22Rv1 (cell line): ENCODE measurements at regions not wholly inside any gene's neighbourhood (a gene's known extent, or its start where the extent isn't known, plus 50 kb on each side); places are given as distances from the start of the nearest gene placed in this dataset.

Source experiments
- H3K27ac ChIP-seq: fragments of 450-650 bp; 2 replicates; pipeline ENCODE4 v1.5.1; 2017
- CTCF ChIP-seq: fragments of 450-650 bp; IDR thresholded peaks from 2 replicates; pipeline ENCODE4 v1.5.1; 2017; ENCODE audit warnings: mild to moderate bottlenecking
- ZFX ChIP-seq: fragments of 450-650 bp; IDR thresholded peaks from 2 replicates; pipeline ENCODE4 v1.6.1; 2017; ENCODE audit warnings: antibody characterized with exemption, borderline replicate concordance

- TF ChIP-seq ZFX (no peak), CTCF (no peak)
- no peak overlapping the region for H3K27ac ChIP-seq
These were observed 475.6 kb downstream of the TDRD15 start for GRCh38 chr2:21599417-21599816.

GRCh38 chr2:21602789-21603188, 479.0 kb downstream of the TDRD15 start:
- no peak for TF ChIP-seq CTCF
- TF ChIP-seq ZFX, result no peak
- H3K27ac ChIP-seq, result no peak overlapping the region

- TF ChIP-seq ZFX (no peak), CTCF (no peak)
- H3K27ac ChIP-seq, result no peak overlapping the region
These were observed 483.8 kb downstream of the TDRD15 start for GRCh38 chr2:21607572-21607971.

DNA sequence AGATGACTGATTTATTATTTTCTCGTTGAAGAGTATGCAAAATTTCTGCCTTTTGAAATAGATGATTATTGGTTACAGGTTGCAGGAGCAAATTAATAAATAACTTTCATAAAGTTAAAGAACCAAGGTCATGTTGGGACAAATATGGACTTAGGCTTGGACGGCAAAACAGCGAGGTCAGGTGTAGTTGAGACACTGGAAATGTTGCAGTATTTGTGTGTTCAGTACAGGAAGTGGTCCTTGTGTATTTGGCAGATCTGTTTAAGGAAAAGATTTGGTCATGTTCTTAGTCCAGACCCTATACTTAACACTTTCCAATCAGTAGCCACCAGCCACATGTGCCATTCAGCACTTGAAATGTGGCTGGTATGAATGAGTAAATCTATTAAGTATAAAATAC, 486.5 kb downstream of the TDRD15 start:
- no peak overlapping the region for H3K27ac ChIP-seq
- no peak for TF ChIP-seq ZFX
- TF ChIP-seq CTCF, result no peak

- H3K27ac ChIP-seq, result no peak overlapping the region
- no peak for TF ChIP-seq ZFX
- no peak for TF ChIP-seq CTCF
These were observed 494.2 kb downstream of the TDRD15 start for GRCh38 chr2:21617885-21618434.

DNA sequence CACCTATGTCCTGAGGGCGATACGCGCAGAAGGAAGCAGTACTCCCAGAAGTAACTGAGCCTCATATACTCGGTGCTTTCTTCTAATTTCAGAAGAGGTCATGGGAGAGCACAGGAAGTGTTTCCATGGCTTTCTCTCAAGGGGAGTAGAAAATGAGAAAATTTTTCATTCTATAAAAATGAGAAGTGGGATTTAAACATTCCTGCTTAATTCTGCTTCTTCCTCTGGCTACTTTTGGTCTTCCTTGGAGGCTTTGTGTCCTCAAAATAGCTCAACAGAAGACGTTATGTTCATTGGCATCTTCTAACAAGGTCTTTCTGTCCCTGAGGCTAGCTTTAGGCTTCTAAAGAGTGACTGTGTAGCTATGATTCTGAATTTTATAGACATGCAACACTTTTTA, 497.0 kb downstream of the TDRD15 start:
- TF ChIP-seq CTCF (no peak), ZFX (no peak)
- no peak overlapping the region for H3K27ac ChIP-seq

DNA sequence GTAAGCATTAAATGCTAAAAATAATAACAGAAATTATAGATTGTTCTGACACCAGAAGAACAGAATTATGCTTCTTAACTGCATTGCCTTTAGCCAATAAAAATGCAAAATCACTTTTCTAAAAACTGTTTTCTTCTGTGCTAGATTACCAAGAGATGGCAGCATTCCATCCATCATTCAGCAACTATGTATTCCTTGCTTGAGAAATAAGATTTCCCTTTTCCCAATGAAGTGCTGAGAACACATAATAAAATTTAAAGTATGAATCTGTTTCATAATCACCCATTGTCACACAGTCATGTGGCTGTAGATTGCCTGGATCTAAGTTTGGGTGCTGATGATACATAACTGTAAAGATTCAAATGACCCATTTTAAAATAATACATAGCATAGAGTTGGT, 504.2 kb downstream of the TDRD15 start:
- TF ChIP-seq CTCF (0 out of 2 replicates have a peak, but pooled peaks have one; percentile 11), ZFX (no peak)
- H3K27ac ChIP-seq, result no peak overlapping the region
